K562 (cell line): ENCODE measurements at regions not wholly inside any gene's neighbourhood (a gene's known extent, or its start where the extent isn't known, plus 50 kb on each side); places are given as distances from the start of the nearest gene placed in this dataset.

Experiments used
- ATAC-seq: fragments of 200-7000 bp; cut with Tn5 transposase; 3 replicates; pipeline ENCODE4 v1.9.1; 2020; ENCODE audit warnings: moderate library complexity
- BruUV-seq: library from RNA; stranded (reverse); fragments of 400-500 nt; replicated peaks from 2 replicates; lab custom pipeline; 2021; lab: Mats Ljungman, UMichigan
- CTCF ChIA-PET: fragments of 300-600 bp; formaldehyde crosslinking; extraction: SDS; loops from one replicate; lab custom pipeline; 2021; ENCODE audit warnings: low intra/inter-chr PET ratio; lab: Yijun Ruan, JAX
- POLR2A ChIA-PET: fragments of 300-600, 350-650 bp; sonication (Branson Sonifier 250); formaldehyde crosslinking; extraction: SDS; loops from one replicate; lab custom pipeline; 2021; ENCODE audit warnings: antibody characterized with exemption, inconsistent platforms; lab: Yijun Ruan, JAX
- DNase-seq, 4 experiments: peaks; one replicate each; pipeline versions ENCODE4 v3.0.0 to v3.0.0-alpha.2; 2011 to 2018; ENCODE audit warnings: low spot score in 3 of 4, mixed read lengths in 3 of 4; ENCODE audit errors: extremely low read depth in 1 of 4
- FAIRE-seq: peaks from 2 replicates; lab custom pipeline; 2011; peaks lifted over from hg19 to GRCh38; lab: Jason Lieb, UNC
- H2AFZ ChIP-seq: 2 replicates; pipeline ENCODE4 v1.6.0; 2011; ENCODE audit warnings: low read depth, low read length, control low read depth, inconsistent platforms
- H3K27ac ChIP-seq: fragments of 200-600 bp; 3 replicates; pipeline ENCODE4 v1.8.0; 2011; ENCODE audit warnings: low read depth, mild to moderate bottlenecking, control low read depth, inconsistent platforms, low read length, moderate library complexity, mixed read lengths; ENCODE audit errors: extremely low read depth
- H3K27me3 ChIP-seq, 2 experiments: fragments of 300-600 bp in 1 of 2; 2 replicates in 1 of 2; 3 replicates in 1 of 2; pipeline versions ENCODE4 v1.6.0 to v1.8.0; 2011; ENCODE audit warnings: inconsistent platforms in 2 of 2, low read length in 2 of 2, mild to moderate bottlenecking in 1 of 2, mixed read lengths in 1 of 2, moderate library complexity in 1 of 2; ENCODE audit not compliant: control insufficient read depth in 2 of 2, insufficient read depth in 2 of 2
- H3K36me3 ChIP-seq: fragments of 300-600 bp; 3 replicates; pipeline ENCODE4 v1.8.0; 2011; ENCODE audit warnings: mild to moderate bottlenecking, low read length, inconsistent platforms; ENCODE audit not compliant: control insufficient read depth, insufficient read depth
- H3K4me1 ChIP-seq, 2 experiments: fragments of 200-600 bp in 1 of 2; replicated peaks in 1 of 2; 2 replicates in 1 of 2; 3 replicates in 1 of 2; pipeline versions ENCODE4 v1.5.1 to v1.8.0; 2011; ENCODE audit warnings: inconsistent platforms in 2 of 2, low read length in 2 of 2, mild to moderate bottlenecking in 1 of 2, mixed read lengths in 1 of 2, moderate library complexity in 1 of 2; ENCODE audit not compliant: control insufficient read depth in 2 of 2, insufficient read depth in 2 of 2
- H3K4me2 ChIP-seq: 2 replicates; pipeline ENCODE4 v1.6.1; 2011; ENCODE audit warnings: low read length, control low read depth, inconsistent platforms, mixed read lengths; ENCODE audit not compliant: insufficient read depth
- H3K4me3 ChIP-seq: fragments of 200-600 bp; sonication (generic), shearing (Covaris generic); 2 replicates; pipeline ENCODE4 v1.5.1; 2016; ENCODE audit warnings: control low read depth, inconsistent platforms
- H3K79me2 ChIP-seq: fragments of 200-600 bp; 3 replicates; pipeline ENCODE4 v1.8.0; 2011; ENCODE audit warnings: low read length, inconsistent platforms; ENCODE audit not compliant: control insufficient read depth, insufficient read depth
- H3K9ac ChIP-seq, 2 experiments: 2 replicates each; pipeline versions ENCODE4 v1.6.0 to v1.6.1; 2011; ENCODE audit warnings: low read depth in 2 of 2, low read length in 2 of 2, control low read depth in 1 of 2, inconsistent platforms in 1 of 2, mild to moderate bottlenecking in 1 of 2, mixed read lengths in 1 of 2; ENCODE audit not compliant: insufficient read depth in 1 of 2
- H3K9me1 ChIP-seq: one replicate; pipeline ENCODE4 v1.6.0; 2011; ENCODE audit warnings: inconsistent platforms, mild to moderate bottlenecking, low read length, moderate library complexity; ENCODE audit not compliant: control insufficient read depth, insufficient read depth
- H3K9me3 ChIP-seq: replicated peaks from 2 replicates; pipeline ENCODE4 v1.5.1; 2011; ENCODE audit warnings: low read depth, low read length, inconsistent platforms; ENCODE audit not compliant: control insufficient read depth, insufficient read depth
- H4K20me1 ChIP-seq: replicated peaks from 2 replicates; pipeline ENCODE4 v1.6.1; 2011; ENCODE audit warnings: low read length, inconsistent platforms, mixed read lengths; ENCODE audit not compliant: control insufficient read depth, insufficient read depth
- ZFP30 ChIP-seq: fragments of 250-450 bp; sonication (Bioruptor Pico); IDR thresholded peaks from 2 replicates; pipeline ENCODE4 v1.8.0; 2022; ENCODE audit warnings: moderate library complexity, mild to moderate bottlenecking, inconsistent platforms, borderline replicate concordance
- ZHX1 ChIP-seq: fragments of 150-350 bp; conservative IDR thresholded peaks from 2 replicates; pipeline ENCODE4 v1.6.1; 2014; ENCODE audit warnings: low read length
- ZNF175 ChIP-seq: fragments of 200-800 bp; sonication (Bioruptor generic); IDR thresholded peaks from 2 replicates; pipeline ENCODE4 v1.6.1; 2016; ENCODE audit warnings: low read depth, mild to moderate bottlenecking, missing genetic modification characterization, missing compliant biosample characterization
- ZNF212 ChIP-seq: fragments of 450-650 bp; formaldehyde crosslinking; IDR thresholded peaks from 2 replicates; pipeline ENCODE4 v1.4.0; 2020; ENCODE audit warnings: mild to moderate bottlenecking
- ZNF644 ChIP-seq: fragments of 200-800 bp; sonication (Bioruptor generic); IDR thresholded peaks from 2 replicates; pipeline ENCODE4 v1.6.1; 2016; ENCODE audit warnings: low read depth, missing genetic modification characterization, missing compliant biosample characterization
- WGBS: fragments of 100-300 bp; shearing (Covaris generic); methylation state at CpG from one replicate; pipeline ENCODE4 v1.1.6; 2016; ENCODE audit warnings: low coverage, mixed read lengths; ENCODE audit not compliant: insufficient coverage; ENCODE audit errors: missing lambda C conversion rate; 5-methylcytosine and 5-hydroxymethylcytosine counted together
- in situ Hi-C: fragments of 300-500 bp; cut with MboI; formaldehyde crosslinking; loops from 4 replicates; pipeline ENCODE4 v1.15.0; 2018; ENCODE audit warnings: inconsistent platforms, mixed read lengths
- intact Hi-C: fragments of 100-400 bp; cut with micrococcal nuclease; formaldehyde crosslinking; loops from 2 replicates; pipeline ENCODE4 v1.14.2; 2022
- TF ChIP-seq, protein P1 (sequence below): fragments of 450-650 bp; formaldehyde crosslinking; IDR thresholded peaks from 2 replicates; pipeline ENCODE4 v1.4.0; 2020; ENCODE audit warnings: mild to moderate bottlenecking, mixed read lengths

DNA sequence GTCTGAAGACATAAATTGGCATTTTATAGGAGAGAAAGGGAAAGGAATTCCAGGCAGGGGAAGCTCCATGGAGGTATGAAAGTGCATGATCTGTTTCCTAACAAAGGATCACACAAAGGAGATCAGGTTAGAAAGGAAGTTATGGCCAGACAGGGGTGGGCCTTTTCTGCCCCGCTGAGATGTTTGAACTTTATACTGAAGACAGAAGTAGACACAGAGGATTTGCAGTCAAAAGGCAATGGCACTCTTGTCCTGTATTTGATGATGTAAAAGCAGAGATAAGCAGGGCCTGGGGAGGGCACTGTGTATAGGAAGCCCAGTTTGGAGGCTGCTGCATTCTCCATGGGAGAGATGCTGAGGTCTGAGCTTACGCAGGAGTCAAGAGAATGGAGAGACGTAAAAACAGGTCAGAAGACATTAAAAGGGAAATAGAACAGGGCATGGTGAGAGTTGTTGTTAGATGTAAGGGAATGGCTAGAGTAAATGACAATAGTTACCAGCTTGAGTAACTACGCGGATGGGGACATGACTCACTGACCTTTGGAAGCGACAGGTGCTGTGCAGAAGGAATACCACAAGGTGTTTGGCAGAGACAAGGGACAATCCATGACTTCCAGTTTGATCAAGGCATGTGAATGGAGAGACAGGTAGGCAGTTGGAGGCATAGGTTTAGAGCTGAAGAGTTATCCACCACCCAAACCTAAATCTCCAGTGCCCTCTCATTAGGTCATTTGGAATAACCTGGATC is 190.6 kb upstream of the SASH1 start:
- H3K4me2 ChIP-seq = no peak overlapping the region
- H3K79me2 ChIP-seq = no peaks in the 10 kb centered on the region
- peaks cover 4 to 9% of the 10 kb centered on the region in 2 experiments; a peak in 3 of 5 replicates for H3K27me3 ChIP-seq
- no peaks in the 10 kb centered on the region for H3K36me3 ChIP-seq
- FAIRE-seq = no peak
- no peak overlapping the region for H3K4me3 ChIP-seq
- no peaks in the 10 kb centered on the region for H3K4me1 ChIP-seq
- no peaks in the 10 kb centered on the region for H4K20me1 ChIP-seq
- no peak for TF ChIP-seq ZHX1
- TF ChIP-seq, protein P1, sequence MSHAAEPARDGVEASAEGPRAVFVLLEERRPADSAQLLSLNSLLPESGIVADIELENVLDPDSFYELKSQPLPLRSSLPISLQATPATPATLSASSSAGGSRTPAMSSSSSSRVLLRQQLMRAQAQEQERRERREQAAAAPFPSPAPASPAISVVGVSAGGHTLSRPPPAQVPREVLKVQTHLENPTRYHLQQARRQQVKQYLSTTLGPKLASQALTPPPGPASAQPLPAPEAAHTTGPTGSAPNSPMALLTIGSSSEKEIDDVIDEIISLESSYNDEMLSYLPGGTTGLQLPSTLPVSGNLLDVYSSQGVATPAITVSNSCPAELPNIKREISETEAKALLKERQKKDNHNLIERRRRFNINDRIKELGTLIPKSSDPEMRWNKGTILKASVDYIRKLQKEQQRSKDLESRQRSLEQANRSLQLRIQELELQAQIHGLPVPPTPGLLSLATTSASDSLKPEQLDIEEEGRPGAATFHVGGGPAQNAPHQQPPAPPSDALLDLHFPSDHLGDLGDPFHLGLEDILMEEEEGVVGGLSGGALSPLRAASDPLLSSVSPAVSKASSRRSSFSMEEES (CRISPR knock-in tag) = no peak
- TF ChIP-seq ZFP30 (CRISPR knock-in tag) = no peak
- no peak for TF ChIP-seq ZNF212 (CRISPR knock-in tag)
- no peak for TF ChIP-seq ZNF644 (tag)
- TF ChIP-seq ZNF175 (CRISPR knock-in tag) = no peak
- TF ChIP-seq, all 486 proteins: peak for 0
- ChIA-PET CTCF (no interaction called here), POLR2A (no interaction called here)
- WGBS = 10% methylated on average over 6 of the region's 6 CpGs
- DNase-seq (no peak), ATAC-seq (no peak)
- Histone ChIP-seq H3K9me1 (no peaks in the 10 kb centered on the region), H3K9ac (no peak overlapping the region), H3K27ac (no peak overlapping the region), H2AFZ (no peak overlapping the region), H3K9me3 (no peaks in the 10 kb centered on the region)
- in situ Hi-C loops = no loop called here
- intact Hi-C loops = no loop called here
- no TSS peak for BruUV-seq
